GM18499 (cell line): ENCODE measurements at regions not wholly inside any gene's neighbourhood (a gene's known extent, or its start where the extent isn't known, plus 50 kb on each side); places are given as distances from the start of the nearest gene placed in this dataset.

ENCODE experiments used
- ATAC-seq: cut with Tn5 transposase; IDR thresholded peaks from one replicate; pipeline ENCODE4 v1.9.1; 2021; ENCODE audit warnings: moderate number of reproducible peaks; ENCODE audit not compliant: insufficient read depth, unreplicated experiment

DNA sequence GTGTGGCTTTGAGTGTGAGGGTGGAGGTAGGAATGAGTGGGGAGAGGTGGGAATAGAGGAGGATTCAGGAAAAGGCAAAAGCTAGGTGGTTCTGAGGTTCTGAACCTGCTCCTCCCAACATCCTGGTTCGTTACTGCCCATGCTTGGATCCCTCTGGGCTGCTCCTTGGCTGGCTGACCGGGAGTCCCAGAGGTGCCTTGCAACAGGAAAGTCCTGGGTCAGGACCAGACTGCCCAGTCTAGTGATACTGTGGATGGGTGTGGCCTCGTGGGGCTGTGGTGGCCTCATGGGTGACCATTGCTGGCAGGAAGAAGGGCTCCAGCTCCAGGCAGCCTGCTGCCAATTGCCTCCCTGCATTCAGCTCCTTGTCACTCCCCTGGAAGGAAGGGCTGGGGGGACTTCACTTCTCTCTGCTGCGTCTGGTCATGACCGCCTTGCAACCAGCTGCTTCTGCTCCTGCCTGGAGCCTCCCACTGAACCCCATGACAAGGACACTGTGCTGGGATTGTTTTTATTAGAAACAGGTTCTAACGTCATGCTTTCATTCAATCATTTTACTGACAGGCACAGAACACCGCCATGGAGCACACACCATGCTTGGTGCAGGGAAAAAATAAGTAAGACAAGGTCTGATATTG, 61.5 kb upstream of the UBL3 start:
- ATAC-seq: no peak

DNA sequence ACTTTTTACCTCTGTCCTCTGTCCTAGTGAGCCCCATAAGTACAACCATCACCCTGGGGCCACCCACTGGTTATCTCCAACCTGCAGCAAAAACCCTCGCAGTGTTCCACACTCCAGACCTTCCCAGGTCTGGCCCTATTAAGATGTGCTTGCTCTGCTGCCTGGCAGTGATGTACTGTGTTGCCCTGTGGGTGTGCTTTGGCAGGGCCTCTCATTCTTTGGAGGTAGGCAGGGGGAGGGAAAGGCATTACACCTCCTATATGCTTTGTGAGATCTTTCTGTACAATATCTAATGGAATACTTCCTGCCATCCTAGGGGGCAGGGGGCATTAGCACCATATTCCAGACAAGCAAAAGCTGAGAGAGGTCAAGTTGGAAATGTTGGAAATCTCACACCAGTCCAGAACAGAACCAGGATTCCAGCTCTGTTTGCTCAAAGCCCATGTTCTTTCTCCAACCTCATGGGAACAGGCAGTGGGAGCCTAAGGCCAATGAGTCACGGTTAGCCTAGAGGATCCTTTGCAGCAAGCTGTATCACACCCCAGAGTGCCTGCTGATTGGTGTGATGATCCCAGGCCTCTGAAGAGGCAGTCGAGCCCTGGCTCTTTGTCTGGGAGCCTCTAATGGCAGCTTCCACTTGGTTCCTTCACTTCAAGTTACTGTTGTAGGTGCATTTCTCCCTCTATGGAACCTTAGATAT, 59.7 kb upstream of the UBL3 start:
- ATAC-seq: no peak

DNA sequence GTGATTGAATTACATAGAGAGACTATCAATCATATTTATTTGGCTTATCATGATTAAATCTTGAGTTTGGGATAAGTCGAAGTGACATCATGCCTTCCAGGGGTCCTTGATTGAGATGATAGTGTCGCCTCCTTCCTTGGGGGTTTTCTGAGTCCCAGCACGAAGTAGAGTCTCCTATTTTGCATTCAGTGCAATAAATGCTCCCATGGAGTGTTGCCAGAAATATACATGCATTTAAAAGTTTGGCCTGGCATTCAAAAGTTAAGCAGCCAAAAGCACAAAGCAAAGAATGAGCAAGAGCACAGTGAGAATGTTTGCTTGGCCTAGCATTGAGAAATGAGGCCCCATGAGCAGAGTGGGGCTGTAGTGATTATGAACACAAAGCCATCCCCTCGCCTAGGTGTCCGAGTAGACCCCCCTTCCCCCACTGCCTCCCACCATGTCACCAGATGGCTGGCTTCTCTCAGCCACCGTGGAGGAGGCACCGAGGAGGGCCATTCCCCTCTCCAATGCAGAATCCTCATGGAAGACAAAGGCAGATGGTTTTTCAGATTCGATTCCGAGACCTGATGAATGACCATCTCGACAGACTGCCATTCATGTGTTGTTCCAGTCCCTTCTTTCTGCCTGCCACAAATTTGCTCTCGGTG, 58.8 kb upstream of the UBL3 start:
- ATAC-seq: no peak

DNA sequence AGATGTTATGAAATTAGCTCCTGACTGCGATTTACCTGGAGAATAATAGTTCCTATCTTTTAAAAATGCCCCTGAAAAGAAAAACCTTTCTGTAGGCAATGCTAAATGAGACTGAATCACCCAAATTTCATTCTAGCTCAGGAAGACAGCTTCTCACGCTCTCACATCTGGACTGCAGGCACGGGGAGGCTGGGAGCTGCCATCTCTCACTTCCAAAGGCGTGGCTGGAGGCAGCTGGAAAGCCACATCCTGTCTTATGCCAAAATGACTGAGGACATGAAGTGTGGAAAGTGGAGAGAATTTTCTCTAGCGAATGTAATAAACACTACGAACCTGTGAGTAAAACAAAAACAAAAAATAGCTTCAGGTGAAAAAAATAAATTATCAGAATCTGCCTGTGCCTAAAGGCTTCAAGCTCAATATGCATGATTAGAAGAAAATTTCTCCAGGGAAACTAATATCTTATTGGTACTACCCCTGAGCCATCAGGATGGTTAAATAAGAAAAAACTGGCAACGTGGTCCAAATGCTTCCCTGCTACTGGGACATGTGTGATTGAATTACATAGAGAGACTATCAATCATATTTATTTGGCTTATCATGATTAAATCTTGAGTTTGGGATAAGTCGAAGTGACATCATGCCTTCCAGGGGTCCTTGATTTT, 58.1 kb upstream of the UBL3 start:
- no peak for ATAC-seq

DNA sequence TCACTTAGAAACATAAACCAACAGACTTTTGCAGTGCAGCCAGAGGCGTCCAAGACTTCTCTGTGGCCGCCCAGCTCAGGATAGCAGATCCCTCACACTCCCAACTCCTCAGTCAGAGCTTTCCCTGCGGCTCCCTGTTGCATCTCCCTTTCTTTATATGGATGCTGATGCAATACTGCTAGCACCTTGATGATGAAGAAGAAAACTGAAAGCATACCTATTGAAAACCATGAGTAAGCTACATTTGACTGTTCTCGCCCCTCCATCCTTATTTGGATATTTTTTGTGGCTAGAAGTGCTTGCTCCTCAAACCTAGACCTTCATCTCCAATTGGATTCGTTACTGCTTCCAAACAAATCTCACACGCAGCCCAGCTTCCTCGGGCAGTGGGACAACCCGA, 57.3 kb upstream of the UBL3 start:
- ATAC-seq: no peak

DNA sequence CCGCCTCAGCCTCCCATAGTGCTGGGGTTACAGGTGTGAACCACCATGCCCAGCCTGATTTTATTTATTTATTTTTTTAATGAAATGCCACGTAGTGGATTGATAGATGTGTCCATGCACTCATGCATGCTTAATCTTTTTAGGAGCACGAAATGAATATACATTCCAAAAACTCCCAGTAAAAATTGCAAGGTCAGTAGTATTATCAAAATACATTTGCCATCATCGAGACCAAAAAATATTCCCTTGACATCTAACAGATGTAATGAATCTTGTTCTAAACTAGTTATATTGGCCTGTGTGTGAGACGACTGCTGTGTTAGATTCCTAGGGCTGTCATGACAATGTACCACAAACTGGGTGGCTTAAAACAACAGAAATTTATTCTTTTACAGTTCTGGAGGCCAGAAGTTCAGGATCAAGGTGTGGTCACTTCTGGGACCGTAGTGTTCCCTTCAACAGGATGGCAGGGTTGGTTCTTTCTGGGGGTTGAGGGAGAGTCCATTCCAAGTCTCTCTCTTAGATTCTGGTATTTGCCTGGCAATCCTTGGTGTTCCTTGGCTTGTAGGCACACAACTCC, 56.1 kb upstream of the UBL3 start:
- no peak for ATAC-seq

DNA sequence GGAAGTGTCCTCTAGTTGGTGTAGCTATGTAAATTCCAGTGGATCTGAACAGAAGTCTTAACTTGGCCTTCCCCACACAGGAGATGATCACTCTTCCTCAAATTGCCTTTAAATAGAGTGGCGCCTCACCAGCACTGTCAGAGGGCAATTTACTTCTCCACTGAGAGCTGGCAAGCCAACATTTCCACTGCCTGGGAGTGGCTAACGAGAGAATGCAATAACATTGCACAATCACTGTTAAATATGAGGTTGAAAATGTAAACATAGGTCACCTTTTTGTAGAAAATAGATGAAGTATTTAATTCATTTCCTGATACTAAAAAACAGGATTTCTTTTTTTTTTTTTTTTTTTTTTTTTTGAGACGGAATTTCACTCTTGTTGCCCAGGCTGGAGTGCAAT, 55.4 kb upstream of the UBL3 start:
- ATAC-seq: no peak

DNA sequence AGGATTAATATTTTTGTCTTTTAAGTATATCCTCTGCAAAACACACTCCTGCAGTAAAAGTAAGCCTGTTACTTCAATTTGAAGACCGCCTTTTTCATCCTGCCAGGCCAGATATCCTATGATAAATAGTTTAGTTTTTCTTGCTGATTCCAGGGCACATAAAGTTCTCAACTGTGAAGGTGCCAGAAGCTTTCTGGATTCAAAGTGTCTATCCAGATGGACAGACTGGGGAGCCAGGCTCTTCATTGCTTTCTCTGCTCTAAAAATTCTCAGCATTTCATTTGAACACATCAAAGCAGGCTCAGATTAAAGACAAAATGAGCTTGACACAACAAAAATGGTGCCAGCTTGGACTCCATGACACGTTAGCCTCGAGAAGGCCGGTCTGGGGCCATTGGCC, 53.6 kb upstream of the UBL3 start:
- no peak for ATAC-seq

DNA sequence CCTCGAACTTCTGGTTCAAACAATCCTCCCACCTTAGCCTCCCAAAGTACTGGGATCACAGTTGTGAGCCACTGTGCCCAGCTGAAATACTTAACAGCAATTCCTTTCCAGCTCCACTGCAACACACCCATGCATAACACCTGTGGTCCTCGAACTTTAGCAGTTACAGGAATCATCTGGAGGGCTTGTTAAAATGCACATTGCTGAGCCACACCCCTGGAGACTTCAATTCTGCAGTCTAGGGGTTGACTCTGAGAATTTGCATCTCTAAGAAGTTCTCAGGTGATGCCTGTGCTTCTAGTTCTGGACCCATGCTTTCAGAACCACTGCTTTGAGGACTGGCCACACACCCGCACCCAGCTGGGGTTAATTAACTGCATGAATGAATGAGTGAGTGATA, 53.1 kb upstream of the UBL3 start:
- no peak for ATAC-seq

DNA sequence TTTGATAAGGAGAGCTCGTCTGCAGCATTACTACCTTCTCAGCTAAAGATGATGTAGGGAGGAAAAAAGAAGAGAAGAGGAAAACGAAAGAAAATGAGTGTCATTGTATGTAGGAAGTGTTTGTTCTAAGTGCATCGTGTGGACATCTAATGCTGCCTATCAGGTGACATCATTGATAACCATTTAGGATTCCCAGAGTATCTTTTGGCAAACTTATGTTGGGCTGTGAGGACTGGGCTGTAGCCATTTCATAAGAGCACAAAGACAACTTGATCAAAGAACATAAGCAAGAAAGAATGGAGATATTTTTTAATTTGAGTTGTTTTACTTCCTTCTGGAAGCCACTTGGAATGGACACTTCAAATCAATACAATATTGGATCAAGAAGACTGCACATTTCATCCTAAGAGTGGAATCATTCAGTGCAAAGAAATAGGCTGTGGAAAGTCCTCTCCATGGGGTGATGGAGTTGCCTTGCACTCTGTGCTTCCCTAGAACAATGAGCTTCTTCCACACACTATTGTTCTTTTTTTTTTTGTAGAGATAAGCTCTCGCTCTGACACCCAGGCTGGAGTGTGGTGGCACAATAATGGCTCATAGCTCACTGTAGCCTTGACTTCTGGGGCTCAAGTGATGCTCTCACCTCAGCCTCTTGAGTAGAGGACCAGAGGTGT, 52.4 kb upstream of the UBL3 start:
- ATAC-seq: no peak

DNA sequence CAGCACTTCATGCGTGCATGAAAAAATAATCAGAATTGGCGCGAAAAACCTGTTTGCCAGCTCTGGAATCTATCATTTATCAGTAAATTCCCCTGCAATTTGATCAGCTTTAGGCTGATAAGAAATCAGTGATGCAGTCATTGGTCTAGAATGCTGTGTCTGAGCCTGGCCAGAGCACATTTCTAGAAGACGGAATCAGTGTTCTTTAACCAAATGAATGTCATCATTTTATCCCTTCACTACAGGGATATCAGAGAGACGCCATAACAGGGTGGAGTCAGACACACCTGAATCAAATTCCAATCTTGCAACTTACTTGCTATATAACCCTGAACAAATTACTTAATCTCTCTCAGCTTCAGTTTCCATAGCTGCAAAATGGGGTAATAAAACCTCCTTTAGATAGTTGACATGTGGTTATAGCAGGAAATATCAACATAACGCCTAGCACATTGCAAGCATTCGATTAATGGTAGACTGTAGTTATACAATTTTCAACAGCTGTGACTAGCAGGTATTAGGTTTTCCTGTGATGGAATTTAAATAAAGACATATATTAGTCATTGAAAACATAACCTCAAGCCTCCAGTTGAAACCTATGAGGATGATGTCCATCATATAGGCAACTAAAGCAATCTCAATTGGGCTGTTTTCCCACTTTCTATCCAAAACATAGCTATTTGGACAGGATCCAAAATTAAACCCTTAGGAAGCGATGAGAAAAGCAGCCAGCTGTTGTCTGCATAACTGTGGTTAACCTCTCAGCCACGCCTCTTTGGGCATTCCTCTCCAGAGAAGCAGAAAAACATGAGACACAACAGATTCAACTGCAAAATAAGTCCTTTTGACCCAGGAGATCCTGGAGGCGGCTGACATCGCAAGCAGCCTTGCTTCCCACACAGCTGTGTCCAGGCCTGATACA, 51.6 kb upstream of the UBL3 start:
- ATAC-seq: no peak
